IPS-NIHi7 (cell line): ENCODE measurements at regions not wholly inside any gene's neighbourhood (a gene's known extent, or its start where the extent isn't known, plus 50 kb on each side); places are given as distances from the start of the nearest gene placed in this dataset.

Source experiments
- DNase-seq: peaks from one replicate; pipeline ENCODE4 v3.0.0; 2012; ENCODE audit warnings: mixed read lengths; ENCODE audit errors: extremely low spot score

DNA sequence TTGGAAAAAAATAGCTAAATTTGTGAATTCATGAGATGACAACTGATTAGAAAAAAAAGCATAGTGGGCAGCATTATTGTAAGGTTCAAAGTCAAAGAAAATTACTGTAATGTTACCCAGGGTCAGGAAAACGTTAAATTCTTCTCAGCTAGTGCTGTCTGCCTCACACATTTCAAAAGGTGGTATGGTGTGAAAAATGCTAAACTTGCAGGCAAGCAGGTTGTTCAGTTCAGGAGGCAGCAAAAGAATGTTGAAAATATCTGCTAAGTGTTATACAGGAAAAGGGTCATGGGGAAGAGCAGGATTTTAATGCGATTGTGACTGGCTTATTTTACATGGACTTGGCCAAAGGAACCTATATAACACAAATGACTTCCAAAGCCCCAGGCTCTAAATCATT, 232.5 kb upstream of the NDST3 start:
- DNase-seq: no peak

DNA sequence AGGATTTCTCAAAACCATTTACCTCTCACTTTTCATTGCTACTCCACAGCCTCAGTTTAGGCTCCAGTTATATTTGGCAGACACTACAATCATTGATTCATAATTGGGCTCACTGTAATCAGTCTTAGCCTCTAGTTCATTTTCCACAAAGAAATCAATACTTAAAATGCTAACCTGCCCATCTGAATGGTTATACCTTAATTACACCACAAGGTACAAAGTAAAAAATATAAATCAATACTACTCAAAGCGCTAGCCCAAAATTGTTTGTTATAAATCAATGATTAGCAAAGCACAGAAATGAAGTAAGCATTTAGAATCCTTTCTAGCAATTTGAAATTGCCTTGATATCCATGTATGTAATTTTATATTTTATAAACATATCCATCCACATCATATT, 222.6 kb upstream of the NDST3 start:
- no peak for DNase-seq

DNA sequence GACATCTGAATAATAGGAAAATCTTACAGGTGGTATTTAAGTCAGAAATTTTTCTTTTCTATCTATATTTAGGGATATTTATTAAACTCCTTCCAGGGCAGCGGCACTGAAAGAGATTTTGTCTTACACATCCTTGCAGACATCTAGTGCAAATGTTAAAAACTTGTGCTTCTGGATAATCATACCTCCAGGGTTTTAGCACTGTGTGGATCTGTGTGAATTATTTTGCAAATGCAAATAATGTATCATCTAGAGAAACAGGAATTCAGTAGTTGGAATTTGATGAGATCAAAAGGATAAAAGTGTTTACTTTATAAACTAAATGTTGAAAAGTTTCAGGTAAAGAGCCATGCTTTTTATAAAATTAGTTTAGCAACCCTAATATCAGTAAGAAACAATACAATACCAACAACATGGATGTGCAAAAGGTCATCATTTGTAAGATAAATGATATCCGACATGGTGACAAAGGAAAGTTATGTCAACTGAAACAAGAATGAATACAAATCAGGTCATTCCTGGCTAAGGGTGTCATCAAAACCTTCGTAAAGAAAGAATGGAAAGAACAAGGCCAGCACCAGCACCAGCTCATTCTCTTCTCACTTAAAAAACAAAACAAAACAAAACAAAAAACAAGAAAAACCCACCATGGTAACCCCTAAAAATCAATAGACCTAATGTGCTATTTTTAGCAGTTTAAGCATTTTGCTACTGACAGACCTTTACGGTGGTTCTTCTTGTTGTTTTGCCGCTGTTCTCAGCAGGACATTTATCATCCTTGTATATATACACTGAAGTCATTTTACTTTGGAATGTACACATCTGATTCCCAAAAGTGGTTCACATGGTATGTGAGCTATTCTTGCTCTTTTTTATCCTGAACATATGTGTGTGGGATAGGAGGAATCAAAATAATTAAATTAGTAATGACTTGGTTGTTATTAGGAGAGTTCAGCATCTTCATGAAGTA, 219.7 kb upstream of the NDST3 start:
- DNase-seq: no peak

DNA sequence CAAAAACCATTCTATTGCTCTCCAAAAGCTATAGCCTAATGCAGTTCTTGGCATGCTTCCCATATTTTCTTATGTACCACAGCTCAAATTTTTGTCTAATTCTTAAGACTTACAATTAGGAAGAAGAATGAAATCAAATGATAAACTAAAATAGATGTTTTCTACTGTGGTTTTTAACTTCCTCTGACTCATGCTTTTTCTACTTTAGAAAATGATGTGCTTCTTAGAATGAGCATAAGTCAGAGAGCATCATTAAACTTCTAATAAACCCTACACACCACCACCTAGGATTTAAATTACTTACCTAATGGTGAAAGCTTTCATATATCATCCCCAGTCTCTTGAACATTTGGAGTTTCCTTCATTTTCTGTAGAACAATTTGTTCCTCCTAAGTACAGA, 217.0 kb upstream of the NDST3 start:
- DNase-seq: no peak

DNA sequence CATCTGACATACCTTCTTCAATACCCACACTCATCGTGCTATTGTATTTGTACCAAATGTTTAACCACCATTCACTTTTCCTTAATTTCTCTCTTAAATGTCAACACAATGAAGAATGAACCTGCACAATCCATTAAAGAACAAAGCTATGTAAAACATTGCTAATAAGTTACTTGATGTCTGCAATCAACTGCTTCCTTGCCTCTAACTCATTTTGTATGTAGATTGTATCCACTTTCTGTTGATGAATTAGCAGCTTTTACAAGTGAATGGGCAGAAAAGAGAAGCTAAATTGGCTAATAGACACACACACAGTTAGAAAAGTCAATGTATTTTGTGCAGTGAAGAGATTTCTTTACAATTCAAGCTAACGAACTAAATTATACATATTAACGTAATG, 212.5 kb upstream of the NDST3 start:
- no peak for DNase-seq

DNA sequence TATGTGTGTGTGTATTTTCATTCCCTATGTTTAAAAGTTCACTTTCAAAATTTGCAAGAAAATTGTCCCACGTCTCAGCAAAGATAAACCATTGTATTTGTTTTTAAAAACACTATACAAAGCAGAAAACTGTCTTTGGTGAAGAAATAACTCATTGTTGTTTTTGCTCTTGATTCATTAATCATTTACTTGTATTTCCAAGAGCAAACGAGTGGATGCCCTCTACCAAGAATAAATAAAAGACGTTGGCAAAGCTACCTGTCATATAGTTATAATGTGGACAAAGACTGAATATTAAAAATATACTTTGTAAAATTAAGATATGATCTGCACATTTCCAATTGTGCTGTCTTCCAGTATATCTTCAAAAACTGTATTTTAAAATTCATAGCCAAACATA, 210.9 kb upstream of the NDST3 start:
- no peak for DNase-seq

DNA sequence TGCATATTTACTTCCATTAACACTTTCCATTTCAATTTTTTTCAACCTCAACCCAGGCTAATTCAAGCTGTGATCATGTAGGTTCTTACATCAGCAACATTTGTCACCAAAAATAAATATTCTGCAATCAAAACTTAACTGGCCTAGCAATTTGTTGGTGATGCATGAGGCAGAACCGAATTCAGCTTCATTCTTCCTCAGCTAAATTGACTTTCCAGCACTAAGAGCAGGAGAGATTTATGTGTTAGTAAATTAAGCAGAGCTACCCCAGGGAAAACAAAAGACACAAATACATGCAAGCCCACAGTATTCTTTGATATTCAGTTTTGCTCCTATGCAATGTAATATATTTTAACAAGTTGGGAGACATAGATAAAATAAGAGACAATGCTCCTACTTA, 208.7 kb upstream of the NDST3 start:
- DNase-seq: no peak

DNA sequence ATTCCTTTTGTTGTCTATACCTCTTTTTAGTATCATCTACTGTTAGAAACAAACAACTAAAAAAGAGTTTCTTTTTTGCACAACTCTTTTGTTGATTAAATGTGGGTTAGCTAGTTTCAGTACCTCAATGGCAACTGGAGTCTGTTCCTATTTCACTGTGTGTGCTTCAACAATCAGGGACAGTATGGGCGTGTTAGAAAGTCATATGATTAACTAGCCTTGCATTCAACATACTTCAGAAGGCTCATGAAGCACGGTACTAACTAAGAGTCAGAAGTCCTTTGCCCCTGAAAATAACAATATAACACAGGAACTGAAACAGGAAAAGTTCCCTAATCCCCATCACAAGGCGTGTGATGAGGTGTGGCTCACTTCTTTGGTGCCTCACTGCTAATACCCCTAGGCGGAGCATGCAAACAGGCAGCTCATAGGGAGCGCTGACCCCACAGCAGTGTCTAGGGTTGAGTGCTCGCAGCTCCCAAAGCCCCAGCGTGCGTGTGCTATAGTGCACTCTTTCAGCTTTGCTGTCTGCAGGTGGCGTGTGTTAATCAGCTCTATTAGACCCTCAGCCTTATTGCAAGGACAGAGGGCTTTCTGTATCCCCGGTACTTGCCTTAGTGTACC, 203.1 kb upstream of the NDST3 start:
- DNase-seq: no peak

DNA sequence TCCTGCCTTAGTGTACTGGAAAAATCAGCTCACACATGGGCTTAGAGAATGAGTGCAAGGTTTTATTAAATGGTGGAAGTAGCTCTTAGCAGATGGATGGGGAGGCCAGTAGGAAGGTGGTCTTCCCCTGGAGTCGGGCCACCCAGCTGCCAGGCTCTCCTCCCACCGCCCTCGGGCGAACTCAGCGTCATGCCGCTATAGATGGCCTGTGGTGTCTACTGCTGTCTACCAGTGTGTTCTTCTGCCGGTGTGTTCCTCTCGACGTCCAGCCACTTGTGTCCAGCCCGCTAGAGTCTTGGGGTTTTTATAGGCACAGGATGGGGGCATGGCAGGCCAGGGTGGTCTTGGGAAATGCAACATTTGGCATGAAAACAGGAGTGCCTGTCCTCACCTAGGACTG, 198.7 kb upstream of the NDST3 start:
- DNase-seq: no peak

DNA sequence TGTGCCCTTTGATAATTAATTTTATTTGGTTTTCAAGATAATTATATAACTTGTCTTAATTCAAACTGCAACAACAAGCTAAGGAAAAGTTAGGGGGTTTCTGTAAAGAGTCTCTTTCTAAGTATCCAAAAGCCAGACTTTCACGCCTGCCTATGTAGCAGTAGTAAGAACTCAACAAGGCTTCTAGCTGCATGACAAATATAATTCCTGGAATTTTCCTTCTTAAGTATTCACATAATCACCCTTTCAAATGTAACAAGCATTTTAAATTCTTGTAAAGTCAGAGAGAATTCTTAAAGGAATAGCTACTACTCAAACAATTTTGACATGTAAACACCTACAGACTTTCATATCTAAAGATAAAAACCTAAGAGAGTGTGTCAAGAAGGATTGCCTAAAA, 189.7 kb upstream of the NDST3 start:
- DNase-seq: no peak

DNA sequence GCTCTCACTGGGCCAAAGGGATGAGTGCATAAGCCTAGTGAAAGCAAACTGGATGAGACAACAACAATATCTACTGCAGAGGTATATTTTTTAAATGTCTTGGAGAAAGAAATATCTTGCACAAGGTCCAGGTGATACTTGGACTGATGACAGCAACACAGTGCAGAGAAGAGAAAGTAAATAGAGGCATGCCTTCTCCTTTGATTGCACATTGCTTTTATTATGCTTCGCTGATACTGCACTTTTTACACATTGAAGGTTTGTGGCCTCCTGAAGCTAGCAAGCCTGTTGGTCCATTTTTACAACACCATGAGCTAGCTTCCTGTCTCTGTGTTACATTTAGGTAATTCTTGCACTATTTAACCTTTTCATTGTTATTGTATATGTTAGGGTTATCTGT, 189.0 kb upstream of the NDST3 start:
- DNase-seq: no peak

DNA sequence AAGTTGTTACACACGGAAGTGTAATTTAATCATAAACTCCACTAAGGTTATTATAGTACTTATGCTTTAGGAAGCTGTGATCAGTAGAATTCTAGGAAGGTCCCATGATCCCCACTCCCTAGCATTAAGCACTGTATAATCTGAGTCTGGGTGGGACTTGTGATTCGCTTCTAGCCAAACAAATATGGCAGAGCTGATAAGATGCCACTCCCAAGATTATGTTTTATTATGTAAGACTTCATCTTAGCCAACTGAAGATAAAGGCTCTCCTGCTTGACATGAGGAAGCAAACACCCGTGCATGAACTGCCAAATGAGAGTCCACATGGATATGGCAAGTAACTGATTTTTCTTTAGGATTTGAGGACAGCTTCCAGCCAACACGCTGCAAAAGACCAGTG, 186.4 kb upstream of the NDST3 start:
- DNase-seq: no peak

DNA sequence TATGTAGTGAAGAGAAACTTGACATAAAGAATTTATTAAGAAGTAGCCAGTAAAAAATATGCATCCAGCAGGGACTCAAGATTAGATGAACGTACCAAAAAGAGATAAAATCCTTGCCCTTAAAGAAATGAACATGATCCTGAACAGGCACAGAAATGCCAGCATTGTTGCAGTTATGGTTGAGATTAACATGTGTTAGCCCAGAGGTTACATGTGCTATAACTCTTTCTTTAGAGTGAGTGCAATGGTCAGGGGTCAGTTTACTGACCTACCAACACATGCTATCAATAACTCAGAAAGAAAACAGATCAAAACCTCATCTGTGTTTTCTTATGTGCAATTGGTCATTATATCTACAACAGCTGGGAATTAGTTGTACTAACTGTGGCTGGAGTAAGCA, 166.1 kb upstream of the NDST3 start:
- no peak for DNase-seq

DNA sequence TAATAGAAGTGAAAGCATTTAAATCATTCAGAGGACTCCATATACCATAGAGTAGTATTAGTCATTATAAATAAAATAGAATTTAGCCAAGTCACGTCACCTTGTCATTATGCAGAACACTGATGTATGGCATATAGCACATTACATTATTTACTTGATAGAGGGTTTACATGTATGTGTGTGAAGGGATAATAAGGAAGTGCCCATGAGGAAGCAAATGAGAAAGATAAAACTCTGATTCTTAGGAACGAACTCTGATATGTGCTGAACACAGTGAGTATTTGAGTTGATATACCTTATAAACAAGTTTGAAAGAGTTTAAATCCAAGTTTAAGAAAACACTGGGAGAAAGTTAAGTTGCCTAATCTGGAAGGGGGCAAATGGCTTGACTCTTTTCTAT, 160.5 kb upstream of the NDST3 start:
- DNase-seq: no peak

DNA sequence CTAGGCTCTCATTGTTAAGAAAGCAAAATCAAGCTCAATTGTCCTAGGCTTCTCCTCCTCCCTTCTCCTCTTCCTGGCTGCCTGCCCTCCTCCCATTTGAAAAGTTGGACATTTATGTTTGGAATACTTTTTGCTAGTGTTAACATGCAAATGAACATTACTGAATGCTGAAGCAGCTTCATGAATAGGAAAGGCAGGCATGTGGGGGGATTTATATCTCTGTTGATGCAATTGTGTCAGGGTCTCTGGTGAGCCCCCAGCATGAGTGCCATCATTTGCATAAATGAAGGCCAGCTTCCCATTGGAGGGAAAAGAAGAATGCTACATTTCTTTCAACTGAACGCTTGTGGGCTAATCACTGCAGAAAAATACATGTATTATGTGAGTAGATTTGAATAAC, 160.1 kb upstream of the NDST3 start:
- DNase-seq: no peak

DNA sequence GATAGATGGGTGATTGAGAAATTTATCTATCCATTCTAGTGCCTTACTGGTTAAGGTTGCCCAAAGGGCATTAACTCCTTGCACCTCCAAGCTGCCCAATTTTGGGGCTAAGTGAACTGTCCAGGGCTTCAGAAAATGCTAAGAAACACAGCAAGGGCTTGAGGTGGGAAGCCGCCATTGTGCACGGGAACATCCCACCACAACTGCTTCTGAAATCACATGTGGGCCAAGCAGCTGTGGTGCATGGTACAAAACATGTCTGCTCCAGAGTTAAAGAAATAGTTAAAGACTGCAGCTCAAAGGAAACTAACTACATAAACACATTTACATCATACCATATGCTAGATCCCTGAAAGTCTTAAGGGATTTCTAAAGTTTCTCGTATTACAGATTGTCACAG, 144.3 kb upstream of the NDST3 start:
- DNase-seq: no peak

DNA sequence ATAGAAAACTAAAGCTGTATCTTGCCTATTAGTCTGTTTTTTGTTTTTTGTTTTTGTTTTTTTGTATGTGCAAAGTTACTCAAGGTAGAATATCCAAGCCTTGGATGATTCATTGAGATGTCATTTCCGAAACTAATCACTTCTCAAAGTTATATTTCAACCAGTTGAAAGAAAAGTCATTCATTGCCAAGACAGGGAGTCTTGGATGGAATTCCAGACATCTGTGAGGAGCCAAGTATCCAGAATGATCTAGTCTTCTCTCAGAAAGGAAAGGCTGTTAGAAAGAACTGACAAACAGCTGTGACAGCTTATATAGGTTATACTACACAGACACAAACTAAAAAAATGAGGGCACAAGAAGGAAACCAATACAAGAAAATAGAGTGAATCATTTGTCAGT, 141.1 kb upstream of the NDST3 start:
- DNase-seq: no peak

DNA sequence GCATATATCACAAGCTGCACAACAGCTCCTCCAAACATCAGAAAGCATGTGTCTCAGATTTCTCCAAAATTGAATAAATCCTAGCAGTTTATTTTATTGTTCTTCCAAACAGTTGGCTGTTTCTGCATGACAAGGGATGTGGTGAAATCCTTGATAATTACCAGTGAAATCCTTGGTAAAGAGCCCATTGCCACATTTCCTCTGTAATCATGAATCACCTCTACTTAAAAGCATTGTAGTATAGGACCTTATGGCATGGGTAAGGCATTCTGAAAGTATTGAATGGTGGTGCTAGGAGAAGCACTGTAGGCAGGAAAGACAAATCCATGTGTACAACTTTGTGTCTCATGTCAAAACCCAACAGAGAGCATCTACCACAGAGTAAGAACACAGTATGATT, 135.8 kb upstream of the NDST3 start:
- DNase-seq: no peak

DNA sequence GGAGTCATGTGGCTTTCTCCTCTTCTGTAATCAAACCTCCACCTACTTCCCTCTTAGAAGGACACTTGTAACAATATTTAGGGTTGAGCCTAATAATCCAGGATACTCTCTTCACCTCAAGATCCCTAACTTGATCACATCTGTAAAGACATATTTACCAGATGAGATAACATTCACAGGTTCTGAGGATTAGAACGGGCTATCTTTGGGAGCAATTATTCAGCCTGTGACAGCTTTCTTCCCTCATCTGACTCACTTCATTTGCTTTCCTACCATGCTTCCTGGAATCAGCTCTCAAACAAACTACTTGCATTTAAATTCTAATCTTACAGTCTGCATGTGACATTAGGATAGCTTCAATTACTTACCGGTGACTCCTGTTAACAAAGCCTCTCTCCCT, 133.5 kb upstream of the NDST3 start:
- DNase-seq: peak; percentile 13

DNA sequence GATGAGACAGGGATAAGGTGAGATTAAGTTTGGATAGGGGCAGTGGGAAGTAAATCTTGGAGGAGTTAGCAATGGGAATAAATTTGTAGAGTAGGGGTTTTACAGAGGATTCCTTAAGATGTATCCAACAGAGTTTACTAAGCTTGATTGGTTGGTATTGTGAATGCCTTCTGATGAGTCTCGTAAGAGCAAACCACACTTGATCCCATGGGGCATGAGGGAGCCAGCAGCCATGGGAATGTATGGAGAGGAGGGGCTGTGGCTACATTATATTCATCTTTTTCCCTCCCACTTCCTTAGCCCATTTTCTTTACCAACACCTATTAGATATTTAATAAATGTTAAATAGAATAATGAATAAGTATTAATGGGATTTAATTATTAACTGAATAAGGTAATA, 126.6 kb upstream of the NDST3 start:
- DNase-seq: no peak

DNA sequence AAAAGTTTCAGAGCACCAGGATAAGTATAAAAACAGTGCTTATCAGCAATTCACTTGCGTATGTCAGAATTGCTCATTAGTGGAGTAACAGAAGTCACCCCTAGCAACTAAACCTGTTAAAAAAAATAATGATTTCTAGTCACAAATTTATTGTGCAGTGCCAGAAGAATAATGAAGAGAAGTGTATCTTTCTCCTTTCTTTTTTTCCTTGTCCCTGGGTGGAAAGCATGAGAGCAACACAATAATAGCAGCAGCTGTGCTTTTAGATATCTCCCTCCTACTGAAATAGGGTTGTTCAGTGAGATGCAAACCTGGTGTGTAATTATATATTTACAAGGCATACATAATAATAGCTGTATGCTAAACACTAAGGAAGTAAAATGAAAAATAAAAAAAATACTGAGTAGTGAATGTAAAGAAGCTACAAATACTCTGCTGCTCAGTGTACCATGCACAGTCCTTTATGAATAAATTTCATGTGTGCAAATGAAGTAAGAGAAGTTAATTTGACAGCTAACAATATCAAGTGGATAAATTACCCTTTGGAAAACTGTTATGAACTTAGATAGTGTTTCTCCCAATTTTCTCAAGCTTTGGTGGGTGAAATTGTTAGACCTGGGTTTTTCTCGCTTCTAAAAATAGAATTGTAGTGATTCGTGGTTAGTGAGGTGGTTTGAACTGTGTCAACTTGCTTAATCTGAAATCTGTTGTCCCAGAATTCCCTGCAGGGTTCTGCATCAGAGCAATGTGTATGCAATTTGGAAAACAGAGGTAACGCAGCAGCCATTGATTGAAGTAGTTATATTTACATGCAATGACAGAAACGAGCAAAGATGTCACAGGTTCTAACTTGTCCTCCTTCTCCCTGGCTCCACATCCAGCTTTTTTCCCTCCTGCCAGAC, 125.7 kb upstream of the NDST3 start:
- DNase-seq: no peak

DNA sequence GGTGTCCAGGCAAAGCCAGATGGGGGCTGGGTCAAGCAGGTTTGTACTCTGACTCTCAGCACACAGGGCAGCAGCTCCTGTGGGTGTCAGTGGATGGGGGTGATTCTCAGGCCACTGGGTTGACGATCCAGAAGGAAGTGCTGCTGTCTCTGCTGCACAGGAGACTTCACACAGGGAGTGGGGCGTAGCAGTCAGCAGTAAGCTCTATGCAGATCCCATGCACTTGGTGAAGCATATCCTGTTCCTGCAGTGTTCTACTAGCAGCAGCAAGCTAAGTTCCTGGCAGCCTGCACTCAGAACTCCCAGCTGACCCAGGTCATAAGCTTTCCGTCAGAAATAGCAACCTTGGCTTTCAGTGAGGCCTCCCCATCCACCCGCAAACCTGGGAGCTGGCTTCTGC, 117.6 kb upstream of the NDST3 start:
- DNase-seq: no peak
